ENCODE measurements at regions not wholly inside any gene's neighbourhood (a gene's known extent, or its start where the extent isn't known, plus 50 kb on each side); places are given as distances from the start of the nearest gene placed in this dataset.

GRCh38 chr1:8163039-8163438 is 136.9 kb upstream of the ERRFI1 start:
- TF ChIP-seq, protein P1, sequence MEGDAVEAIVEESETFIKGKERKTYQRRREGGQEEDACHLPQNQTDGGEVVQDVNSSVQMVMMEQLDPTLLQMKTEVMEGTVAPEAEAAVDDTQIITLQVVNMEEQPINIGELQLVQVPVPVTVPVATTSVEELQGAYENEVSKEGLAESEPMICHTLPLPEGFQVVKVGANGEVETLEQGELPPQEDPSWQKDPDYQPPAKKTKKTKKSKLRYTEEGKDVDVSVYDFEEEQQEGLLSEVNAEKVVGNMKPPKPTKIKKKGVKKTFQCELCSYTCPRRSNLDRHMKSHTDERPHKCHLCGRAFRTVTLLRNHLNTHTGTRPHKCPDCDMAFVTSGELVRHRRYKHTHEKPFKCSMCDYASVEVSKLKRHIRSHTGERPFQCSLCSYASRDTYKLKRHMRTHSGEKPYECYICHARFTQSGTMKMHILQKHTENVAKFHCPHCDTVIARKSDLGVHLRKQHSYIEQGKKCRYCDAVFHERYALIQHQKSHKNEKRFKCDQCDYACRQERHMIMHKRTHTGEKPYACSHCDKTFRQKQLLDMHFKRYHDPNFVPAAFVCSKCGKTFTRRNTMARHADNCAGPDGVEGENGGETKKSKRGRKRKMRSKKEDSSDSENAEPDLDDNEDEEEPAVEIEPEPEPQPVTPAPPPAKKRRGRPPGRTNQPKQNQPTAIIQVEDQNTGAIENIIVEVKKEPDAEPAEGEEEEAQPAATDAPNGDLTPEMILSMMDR (IDR thresholded peaks at IDR 0.05; ENCODE audit: low read length): no peak
- TF ChIP-seq EZH2 (IDR thresholded peaks at IDR 0.05; ENCODE audit: borderline replicate concordance, low read length): no peak
